Kidney (tissue), 13 donors: ENCODE measurements at regions not wholly inside any gene's neighbourhood (a gene's known extent, or its start where the extent isn't known, plus 50 kb on each side); places are given as distances from the start of the nearest gene placed in this dataset.

Experiments
- DNase-seq, 5 donors: peaks; one replicate each; pipeline ENCODE4 v3.0.0-alpha.2; 2013 to 2020
- FAIRE-seq: peaks from 2 replicates; lab custom pipeline; 2012; peaks lifted over from hg19 to GRCh38; lab: Jason Lieb, UNC
- H3K27ac ChIP-seq, 2 donors: one replicate each; pipeline ENCODE4 v1.7.0; 2013; ENCODE audit warnings: low read depth in 2 of 2, low read length in 2 of 2, inconsistent platforms in 1 of 2
- H3K27me3 ChIP-seq: one replicate; pipeline ENCODE4 v1.7.1; 2013; ENCODE audit warnings: low read length, inconsistent platforms; ENCODE audit not compliant: control insufficient read depth, insufficient read depth
- H3K36me3 ChIP-seq, 3 donors: one replicate each; pipeline versions ENCODE4 v1.7.0 to v1.7.1; 2013; ENCODE audit warnings: low read length in 3 of 3, control low read depth in 1 of 3, inconsistent platforms in 1 of 3; ENCODE audit not compliant: insufficient read depth in 3 of 3, control insufficient read depth in 2 of 3
- H3K4me1 ChIP-seq, 3 donors: one replicate each; pipeline versions ENCODE4 v1.7.0 to v1.7.1; 2013; ENCODE audit warnings: low read length in 3 of 3, inconsistent platforms in 1 of 3, low read depth in 1 of 3; ENCODE audit not compliant: control insufficient read depth in 2 of 3, insufficient read depth in 2 of 3
- H3K4me3 ChIP-seq, 3 donors: one replicate each; pipeline versions ENCODE4 v1.7.0 to v1.8.1; 2013; ENCODE audit warnings: low read length in 3 of 3, control low read depth in 1 of 3, inconsistent platforms in 1 of 3
- H3K9ac ChIP-seq, 3 donors: one replicate each; pipeline versions ENCODE4 v1.7.0 to v1.7.1; 2013; ENCODE audit warnings: low read length in 3 of 3, control low read depth in 1 of 3, inconsistent platforms in 1 of 3
- H3K9me3 ChIP-seq, 3 donors: one replicate each; pipeline versions ENCODE4 v1.7.0 to v1.7.1; 2013; ENCODE audit warnings: low read length in 3 of 3, control low read depth in 1 of 3, inconsistent platforms in 1 of 3; ENCODE audit not compliant: control insufficient read depth in 2 of 3, insufficient read depth in 1 of 3
- intact Hi-C: fragments of 100-400 bp; cut with DNase I; formaldehyde crosslinking; loops from one replicate; pipeline ENCODE4 v1.11.1; 2022
- TF ChIP-seq, protein P1 (sequence below): IDR thresholded peaks from 3 replicates; pipeline ENCODE4 v1.5.1; 2012; ENCODE audit warnings: mild to moderate bottlenecking, moderate library complexity, borderline replicate concordance; ENCODE audit not compliant: insufficient read depth; ENCODE audit errors: extremely low read depth
- donor health status: control.
- donor health status: control.
- donor health status: control.
- donor health status: control.
- donor health status: control.
- donor health status: DM: yes; HTN: yes; CAD: no.
- donor health status: Normal renal cell carcinoma (clear cell type).

DNA sequence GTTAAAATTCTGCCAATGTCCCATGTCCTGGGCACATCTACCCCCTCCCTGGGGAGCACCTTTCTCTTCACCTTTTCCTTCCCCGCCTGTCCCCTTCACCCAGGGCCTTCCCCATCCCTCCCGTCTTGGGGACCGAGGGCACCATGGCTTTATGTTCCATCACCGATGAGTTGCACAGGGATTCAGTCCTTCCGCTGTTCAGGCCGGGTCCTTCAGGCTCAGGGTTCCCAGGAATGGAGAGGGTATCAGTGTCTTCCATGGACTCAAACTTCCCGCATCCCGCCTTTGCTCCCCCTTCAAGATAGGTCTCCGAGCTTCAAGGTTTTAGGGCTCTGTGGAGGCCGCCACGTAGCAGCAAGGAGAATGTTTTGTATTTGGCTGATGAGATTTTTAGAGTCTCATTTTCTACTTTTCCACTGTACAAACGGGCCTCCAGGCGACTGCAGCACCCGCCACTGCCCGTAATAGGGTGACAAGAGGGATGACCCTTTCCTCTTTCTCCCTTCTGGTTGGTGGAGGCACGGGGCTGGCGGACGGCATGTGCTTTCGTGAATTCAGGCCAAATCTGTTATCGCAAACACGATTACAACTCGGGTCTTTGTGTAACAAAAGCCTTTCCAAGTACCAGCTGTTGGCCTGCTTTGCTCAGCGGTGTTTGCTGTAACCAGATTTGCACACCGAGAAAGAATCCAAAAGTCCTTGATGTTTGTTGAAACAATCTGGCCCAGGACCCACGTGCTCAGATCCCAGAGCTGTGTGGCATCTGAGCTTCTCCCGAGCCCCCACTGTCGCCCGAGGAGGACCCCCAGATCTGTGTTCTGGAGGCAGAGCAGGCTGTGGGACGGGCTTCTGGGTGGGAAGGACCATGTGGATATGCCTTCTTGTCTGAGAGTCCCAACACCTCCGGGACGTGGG, 236.3 kb downstream of the SEC14L1 start:
- peak overlapping the region; percentile 67 to 69 for H3K27ac ChIP-seq
- H3K9me3 ChIP-seq = no peaks in the 10 kb centered on the region
- H3K9ac ChIP-seq = no peak overlapping the region
- TF ChIP-seq, protein P1, sequence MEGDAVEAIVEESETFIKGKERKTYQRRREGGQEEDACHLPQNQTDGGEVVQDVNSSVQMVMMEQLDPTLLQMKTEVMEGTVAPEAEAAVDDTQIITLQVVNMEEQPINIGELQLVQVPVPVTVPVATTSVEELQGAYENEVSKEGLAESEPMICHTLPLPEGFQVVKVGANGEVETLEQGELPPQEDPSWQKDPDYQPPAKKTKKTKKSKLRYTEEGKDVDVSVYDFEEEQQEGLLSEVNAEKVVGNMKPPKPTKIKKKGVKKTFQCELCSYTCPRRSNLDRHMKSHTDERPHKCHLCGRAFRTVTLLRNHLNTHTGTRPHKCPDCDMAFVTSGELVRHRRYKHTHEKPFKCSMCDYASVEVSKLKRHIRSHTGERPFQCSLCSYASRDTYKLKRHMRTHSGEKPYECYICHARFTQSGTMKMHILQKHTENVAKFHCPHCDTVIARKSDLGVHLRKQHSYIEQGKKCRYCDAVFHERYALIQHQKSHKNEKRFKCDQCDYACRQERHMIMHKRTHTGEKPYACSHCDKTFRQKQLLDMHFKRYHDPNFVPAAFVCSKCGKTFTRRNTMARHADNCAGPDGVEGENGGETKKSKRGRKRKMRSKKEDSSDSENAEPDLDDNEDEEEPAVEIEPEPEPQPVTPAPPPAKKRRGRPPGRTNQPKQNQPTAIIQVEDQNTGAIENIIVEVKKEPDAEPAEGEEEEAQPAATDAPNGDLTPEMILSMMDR = no peak
- intact Hi-C loops = no loop called here
- no peaks in the 10 kb centered on the region for H3K36me3 ChIP-seq
- DNase-seq (peak in 3 of 5 donors; percentile 39 to 66 (median 58)), FAIRE-seq (no peak)
- H3K4me1 ChIP-seq = peaks cover 6 to 61% (median 40%) of the 10 kb centered on the region in 3 donors
- H3K4me3 ChIP-seq = no peak overlapping the region
- no peaks in the 10 kb centered on the region for H3K27me3 ChIP-seq

DNA sequence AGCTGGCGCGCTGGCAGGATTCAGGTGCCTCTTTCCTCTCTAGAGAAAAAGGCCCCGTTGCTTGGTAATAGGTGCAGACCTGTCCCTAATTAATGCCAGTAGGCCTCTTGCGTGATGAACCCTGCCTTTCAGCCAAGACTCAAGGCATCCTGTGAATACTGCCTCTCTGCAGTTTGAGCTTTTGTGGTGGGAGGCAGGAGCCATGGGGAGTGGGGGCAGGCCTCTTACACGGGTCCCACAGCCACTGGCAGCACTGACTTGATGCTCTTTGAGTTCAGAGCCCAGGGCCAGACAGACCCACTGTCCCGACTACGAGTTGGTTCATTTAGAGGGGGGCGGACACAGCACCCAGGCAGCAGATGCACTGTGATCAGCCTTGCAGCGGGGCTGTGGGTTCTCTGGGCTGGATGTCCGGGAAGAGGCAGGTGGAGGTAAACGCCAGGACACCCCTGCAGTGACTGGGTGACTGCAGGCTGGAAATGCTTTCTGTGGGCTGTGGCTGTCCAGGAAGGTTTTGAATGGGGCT, 237.0 kb downstream of the SEC14L1 start:
- H3K4me1 ChIP-seq = peaks cover 6 to 63% (median 40%) of the 10 kb centered on the region in 3 donors
- no peak for DNase-seq
- H3K9ac ChIP-seq = no peak overlapping the region
- TF ChIP-seq, protein P1 = no peak
- no peaks in the 10 kb centered on the region for H3K27me3 ChIP-seq
- no peak overlapping the region for H3K4me3 ChIP-seq
- H3K27ac ChIP-seq = no peak overlapping the region
- no peaks in the 10 kb centered on the region for H3K9me3 ChIP-seq
- intact Hi-C loops = no loop called here
- H3K36me3 ChIP-seq = no peaks in the 10 kb centered on the region
- FAIRE-seq = no peak

DNA sequence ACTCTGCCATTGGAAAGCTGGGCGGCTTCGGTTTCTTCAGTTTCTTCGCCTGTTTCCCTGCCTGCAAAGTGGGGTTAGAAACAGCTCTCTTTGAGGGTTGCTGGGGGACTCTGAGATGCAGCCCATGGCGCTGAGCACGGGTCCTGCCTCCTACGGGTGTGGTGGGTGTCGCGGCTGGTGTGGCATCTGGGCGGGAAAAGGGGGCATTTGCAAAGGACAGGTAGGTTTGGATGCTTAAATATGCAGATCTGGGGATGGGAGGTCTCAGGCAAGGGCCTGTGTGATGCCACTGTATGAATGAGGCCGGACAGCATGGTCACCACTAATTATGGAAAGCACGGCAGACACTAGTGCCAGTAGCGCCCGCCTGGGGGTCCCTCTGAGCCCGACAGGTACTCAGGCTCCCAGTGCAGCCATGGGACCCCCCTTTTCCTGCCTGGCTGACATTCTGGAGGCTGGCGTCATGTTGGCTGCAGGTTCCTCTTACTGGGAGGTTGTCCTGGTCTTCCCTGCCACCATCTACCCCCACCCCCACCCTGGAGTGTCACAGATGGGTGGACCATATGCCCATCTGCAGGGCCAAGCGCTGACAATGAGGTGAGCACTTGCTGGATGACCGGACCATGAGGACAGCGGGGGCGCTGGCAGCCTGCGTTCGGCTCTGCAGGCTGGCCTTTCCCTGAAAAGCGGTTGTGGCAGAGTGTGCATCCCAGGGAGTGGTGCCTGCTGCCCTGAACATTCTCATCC, 237.7 kb downstream of the SEC14L1 start:
- TF ChIP-seq, protein P1 = no peak
- Histone ChIP-seq H3K27ac (peak overlapping the region in 1 of 2 donors; percentile 42), H3K4me1 (peaks cover 6 to 70% (median 47%) of the 10 kb centered on the region in 3 donors), H3K9ac (no peak overlapping the region), H3K4me3 (no peak overlapping the region), H3K27me3 (no peaks in the 10 kb centered on the region), H3K36me3 (no peaks in the 10 kb centered on the region), H3K9me3 (no peaks in the 10 kb centered on the region)
- DNase-seq (no peak), FAIRE-seq (no peak)
- intact Hi-C loops = no loop called here
